ENCODE measurements at regions not wholly inside any gene's neighbourhood (a gene's known extent, or its start where the extent isn't known, plus 50 kb on each side); places are given as distances from the start of the nearest gene placed in this dataset.

GRCh38 chr13:40026174-40026585, 370.7 kb downstream of the COG6 start (continued):
- TF ChIP-seq POLR2AphosphoS2 (IDR thresholded peaks at IDR 0.05; ENCODE audit: low read depth, low read length) (no peak), SREBF2 (IDR thresholded peaks at IDR 0.05; ENCODE audit: low read length) (no peak), EZH2 (IDR thresholded peaks at IDR 0.05; ENCODE audit: borderline replicate concordance, control insufficient read depth, low read depth, low read length) (peak; percentile 70; the same call in 1 of the 2 replicates), MTA3 (IDR thresholded peaks at IDR 0.05; ENCODE audit: borderline replicate concordance, low read length) (peak; percentile 99), SP1 (IDR thresholded peaks at IDR 0.05; ENCODE audit: low read depth, low read length) (peak; percentile 79), HDGF (IDR thresholded peaks at IDR 0.05) (no peak), HDAC6 (IDR thresholded peaks at IDR 0.05; ENCODE audit: unreplicated experiment) (no peak), TARDBP (IDR thresholded peaks at IDR 0.05; ENCODE audit: borderline replicate concordance) (no peak), LARP7 (IDR thresholded peaks at IDR 0.05) (no peak), RAD21 (IDR thresholded peaks at IDR 0.05; ENCODE audit: insufficient read depth, low read depth, low read length) (no peak), MAX (IDR thresholded peaks at IDR 0.05; ENCODE audit: low read depth, low read length) (no peak), KAT2A (conservative IDR thresholded peaks at IDR 0.05; ENCODE audit: control insufficient read depth, low read depth, low read length) (no peak), NR2C2 (IDR thresholded peaks at IDR 0.05; ENCODE audit: borderline replicate concordance, control insufficient read depth, insufficient read length, low read depth) (no peak), ZZZ3 (IDR thresholded peaks at IDR 0.05; ENCODE audit: control insufficient read depth, insufficient read length, low read depth) (no peak), ATF7 (IDR thresholded peaks at IDR 0.05; ENCODE audit: low read depth) (peak; percentile 86), PKNOX1 (IDR thresholded peaks at IDR 0.05) (peak; percentile 76; the same call in 1 of the 2 replicates), POU2F2 (IDR thresholded peaks at IDR 0.05; ENCODE audit: borderline replicate concordance, low read depth, low read length) (peak; percentile 96)
- TF ChIP-seq, protein P1, sequence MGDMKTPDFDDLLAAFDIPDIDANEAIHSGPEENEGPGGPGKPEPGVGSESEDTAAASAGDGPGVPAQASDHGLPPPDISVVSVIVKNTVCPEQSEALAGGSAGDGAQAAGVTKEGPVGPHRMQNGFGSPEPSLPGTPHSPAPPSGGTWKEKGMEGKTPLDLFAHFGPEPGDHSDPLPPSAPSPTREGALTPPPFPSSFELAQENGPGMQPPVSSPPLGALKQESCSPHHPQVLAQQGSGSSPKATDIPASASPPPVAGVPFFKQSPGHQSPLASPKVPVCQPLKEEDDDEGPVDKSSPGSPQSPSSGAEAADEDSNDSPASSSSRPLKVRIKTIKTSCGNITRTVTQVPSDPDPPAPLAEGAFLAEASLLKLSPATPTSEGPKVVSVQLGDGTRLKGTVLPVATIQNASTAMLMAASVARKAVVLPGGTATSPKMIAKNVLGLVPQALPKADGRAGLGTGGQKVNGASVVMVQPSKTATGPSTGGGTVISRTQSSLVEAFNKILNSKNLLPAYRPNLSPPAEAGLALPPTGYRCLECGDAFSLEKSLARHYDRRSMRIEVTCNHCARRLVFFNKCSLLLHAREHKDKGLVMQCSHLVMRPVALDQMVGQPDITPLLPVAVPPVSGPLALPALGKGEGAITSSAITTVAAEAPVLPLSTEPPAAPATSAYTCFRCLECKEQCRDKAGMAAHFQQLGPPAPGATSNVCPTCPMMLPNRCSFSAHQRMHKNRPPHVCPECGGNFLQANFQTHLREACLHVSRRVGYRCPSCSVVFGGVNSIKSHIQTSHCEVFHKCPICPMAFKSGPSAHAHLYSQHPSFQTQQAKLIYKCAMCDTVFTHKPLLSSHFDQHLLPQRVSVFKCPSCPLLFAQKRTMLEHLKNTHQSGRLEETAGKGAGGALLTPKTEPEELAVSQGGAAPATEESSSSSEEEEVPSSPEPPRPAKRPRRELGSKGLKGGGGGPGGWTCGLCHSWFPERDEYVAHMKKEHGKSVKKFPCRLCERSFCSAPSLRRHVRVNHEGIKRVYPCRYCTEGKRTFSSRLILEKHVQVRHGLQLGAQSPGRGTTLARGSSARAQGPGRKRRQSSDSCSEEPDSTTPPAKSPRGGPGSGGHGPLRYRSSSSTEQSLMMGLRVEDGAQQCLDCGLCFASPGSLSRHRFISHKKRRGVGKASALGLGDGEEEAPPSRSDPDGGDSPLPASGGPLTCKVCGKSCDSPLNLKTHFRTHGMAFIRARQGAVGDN (IDR thresholded peaks at IDR 0.05): peak; percentile 42; the same call in 1 of the 2 replicates
- TF ChIP-seq, protein P2, sequence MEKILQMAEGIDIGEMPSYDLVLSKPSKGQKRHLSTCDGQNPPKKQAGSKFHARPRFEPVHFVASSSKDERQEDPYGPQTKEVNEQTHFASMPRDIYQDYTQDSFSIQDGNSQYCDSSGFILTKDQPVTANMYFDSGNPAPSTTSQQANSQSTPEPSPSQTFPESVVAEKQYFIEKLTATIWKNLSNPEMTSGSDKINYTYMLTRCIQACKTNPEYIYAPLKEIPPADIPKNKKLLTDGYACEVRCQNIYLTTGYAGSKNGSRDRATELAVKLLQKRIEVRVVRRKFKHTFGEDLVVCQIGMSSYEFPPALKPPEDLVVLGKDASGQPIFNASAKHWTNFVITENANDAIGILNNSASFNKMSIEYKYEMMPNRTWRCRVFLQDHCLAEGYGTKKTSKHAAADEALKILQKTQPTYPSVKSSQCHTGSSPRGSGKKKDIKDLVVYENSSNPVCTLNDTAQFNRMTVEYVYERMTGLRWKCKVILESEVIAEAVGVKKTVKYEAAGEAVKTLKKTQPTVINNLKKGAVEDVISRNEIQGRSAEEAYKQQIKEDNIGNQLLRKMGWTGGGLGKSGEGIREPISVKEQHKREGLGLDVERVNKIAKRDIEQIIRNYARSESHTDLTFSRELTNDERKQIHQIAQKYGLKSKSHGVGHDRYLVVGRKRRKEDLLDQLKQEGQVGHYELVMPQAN (conservative IDR thresholded peaks at IDR 0.05): no peak
